Naive thymus-derived CD4-positive, alpha-beta T cell (primary cell): ENCODE measurements at regions not wholly inside any gene's neighbourhood (a gene's known extent, or its start where the extent isn't known, plus 50 kb on each side); places are given as distances from the start of the nearest gene placed in this dataset.
"Not testable (repeated sequence)": the region's sequence is repeated elsewhere in the genome, so short reads cannot be mapped to it uniquely, and the experiment has no call there.

Experiments used
- ATAC-seq: fragments of 150-1000 bp; cut with Tn5 transposase; 2 replicates; pipeline ENCODE4 v1.10.0; 2021; ENCODE audit warnings: mild to moderate bottlenecking, moderate library complexity
- CTCF ChIA-PET: fragments of 350-600 bp; sonication (Branson Sonifier 250); formaldehyde crosslinking; loops from one replicate; lab custom pipeline; 2021; ENCODE audit warnings: antibody characterized with exemption; lab: Charles Lee
- POLR2A ChIA-PET: fragments of 350-600 bp; sonication (Branson Sonifier 250); formaldehyde crosslinking; loops from one replicate; lab custom pipeline; 2021; ENCODE audit warnings: antibody characterized with exemption, inconsistent platforms; lab: Charles Lee
- DNase-seq, 9 donors: peaks; one replicate each; pipeline versions ENCODE4 v3.0.0 to v3.0.0-alpha.2; 2020 to 2022; ENCODE audit warnings: mixed read lengths in 1 of 9
- H3K27ac ChIP-seq: one replicate; pipeline ENCODE4 v1.7.0; 2013; ENCODE audit warnings: mild to moderate bottlenecking, low read depth, low read length, moderate library complexity
- H3K27me3 ChIP-seq, 2 donors: one replicate each; pipeline ENCODE4 v1.7.0; 2013; ENCODE audit warnings: low read length in 2 of 2, mild to moderate bottlenecking in 2 of 2, moderate library complexity in 2 of 2; ENCODE audit not compliant: control insufficient read depth in 2 of 2, insufficient read depth in 2 of 2
- H3K36me3 ChIP-seq, 3 experiments: 1 replicate in 2 of 3; 2 replicates in 1 of 3; pipeline ENCODE4 v1.7.0; 2013; ENCODE audit warnings: low read length in 3 of 3, mild to moderate bottlenecking in 3 of 3, moderate library complexity in 1 of 3; ENCODE audit not compliant: insufficient read depth in 3 of 3, control insufficient read depth in 2 of 3
- H3K4me1 ChIP-seq, 2 donors: one replicate each; pipeline ENCODE4 v1.7.0; 2013; ENCODE audit warnings: low read length in 2 of 2, mild to moderate bottlenecking in 2 of 2, moderate library complexity in 1 of 2; ENCODE audit not compliant: control insufficient read depth in 2 of 2, insufficient read depth in 2 of 2
- H3K4me3 ChIP-seq: 2 replicates; pipeline ENCODE4 v1.7.0; 2013; ENCODE audit warnings: mild to moderate bottlenecking, low read length
- H3K9me3 ChIP-seq, 3 experiments: 1 replicate in 2 of 3; 2 replicates in 1 of 3; pipeline ENCODE4 v1.7.0; 2013; ENCODE audit warnings: low read length in 3 of 3; ENCODE audit not compliant: control insufficient read depth in 2 of 3
- H3K27ac Mint-ChIP-seq, 9 donors: one replicate each; pipeline ENCODE4 v1.8.0; 2020 to 2022; ENCODE audit warnings: mixed read lengths in 9 of 9, mild to moderate bottlenecking in 8 of 9, moderate library complexity in 5 of 9, inconsistent platforms in 2 of 9
- H3K27me3 Mint-ChIP-seq, 5 donors: one replicate each; pipeline ENCODE4 v1.8.0; 2021 to 2022; ENCODE audit warnings: mixed read lengths in 5 of 5, mild to moderate bottlenecking in 1 of 5
- H3K36me3 Mint-ChIP-seq, 5 donors: one replicate each; pipeline ENCODE4 v1.8.0; 2020 to 2022; ENCODE audit warnings: mixed read lengths in 5 of 5, mild to moderate bottlenecking in 3 of 5, inconsistent platforms in 1 of 5
- H3K4me1 Mint-ChIP-seq, 7 donors: one replicate each; pipeline ENCODE4 v1.8.0; 2020 to 2022; ENCODE audit warnings: mixed read lengths in 7 of 7, mild to moderate bottlenecking in 3 of 7, inconsistent platforms in 1 of 7
- H3K4me3 Mint-ChIP-seq, 10 donors: one replicate each; pipeline ENCODE4 v1.8.0; 2020 to 2022; ENCODE audit warnings: mild to moderate bottlenecking in 10 of 10, mixed read lengths in 10 of 10, moderate library complexity in 6 of 10, inconsistent platforms in 2 of 10
- H3K9me3 Mint-ChIP-seq, 11 donors: one replicate each; pipeline ENCODE4 v1.8.0; 2020 to 2022; ENCODE audit warnings: mixed read lengths in 11 of 11, mild to moderate bottlenecking in 4 of 11, inconsistent platforms in 1 of 11, moderate library complexity in 1 of 11
- intact Hi-C, 2 donors: fragments of 100-400 bp; cut with micrococcal nuclease; formaldehyde crosslinking; loops; one replicate each; pipeline ENCODE4 v1.15.1; 2023

- H3K27ac Mint-ChIP-seq, H3K4me1 ChIP-seq, H3K4me1 Mint-ChIP-seq, POLR2A ChIA-PET, H3K9me3 ChIP-seq, H3K4me3 ChIP-seq, H3K27me3 ChIP-seq, intact Hi-C loops, DNase-seq, H3K27ac ChIP-seq, H3K4me3 Mint-ChIP-seq, H3K27me3 Mint-ChIP-seq, CTCF ChIA-PET, ATAC-seq, H3K36me3 ChIP-seq, H3K36me3 Mint-ChIP-seq: not testable (repeated sequence)
- H3K9me3 Mint-ChIP-seq: peaks cover 0 to 35% (median 2%) of the 10 kb centered on the region in 11 donors
Measured at GRCh38 chr13:83101574-83102247, 780.6 kb downstream of the SLITRK1 start.

GRCh38 chr13:83100237-83100636, 782.0 kb downstream of the SLITRK1 start:
- Histone ChIP-seq H3K9me3 (no peaks in the 10 kb centered on the region), H3K27ac (no peak overlapping the region), H3K4me3 (no peak overlapping the region), H3K27me3 (no peaks in the 10 kb centered on the region), H3K36me3 (no peaks in the 10 kb centered on the region), H3K4me1 (no peaks in the 10 kb centered on the region)
- ChIA-PET POLR2A (no interaction called here), CTCF (no interaction called here)
- DNase-seq: no peak
- peaks cover 0 to 3% (median 0%) of the 10 kb centered on the region in 7 donors for H3K4me1 Mint-ChIP-seq
- ATAC-seq: no peak
- H3K4me3 Mint-ChIP-seq: no peak overlapping the region
- no peaks in the 10 kb centered on the region for H3K36me3 Mint-ChIP-seq
- H3K27me3 Mint-ChIP-seq: no peaks in the 10 kb centered on the region
- H3K27ac Mint-ChIP-seq: no peak overlapping the region
- intact Hi-C loops: no loop called here
- peaks cover 0 to 34% (median 2%) of the 10 kb centered on the region in 11 donors for H3K9me3 Mint-ChIP-seq

GRCh38 chr13:83088858-83089257, 793.4 kb downstream of the SLITRK1 start:
- H3K9me3 Mint-ChIP-seq: peaks cover 1 to 25% (median 8%) of the 10 kb centered on the region in 11 donors

DNA sequence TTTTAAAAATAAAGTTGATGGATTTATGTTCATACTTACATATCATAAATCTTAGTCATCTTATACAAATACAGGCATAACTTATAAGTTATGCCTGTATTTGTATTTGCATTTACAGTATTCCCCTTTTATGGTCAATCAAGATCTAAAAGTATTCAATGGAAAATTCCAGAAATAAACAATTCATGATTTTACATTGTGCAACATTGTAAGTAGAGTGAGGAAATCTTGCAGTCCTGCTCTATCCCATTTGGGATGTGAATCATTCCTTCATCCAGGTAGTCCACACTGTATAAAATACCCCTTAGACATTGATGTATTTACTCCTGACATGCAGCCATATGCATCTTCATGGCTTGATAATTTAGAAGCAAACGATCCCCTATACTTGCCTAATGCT, 795.3 kb downstream of the SLITRK1 start:
- Histone ChIP-seq H3K27ac (no peak overlapping the region), H3K36me3 (no peaks in the 10 kb centered on the region), H3K4me1 (no peaks in the 10 kb centered on the region), H3K9me3 (no peaks in the 10 kb centered on the region), H3K27me3 (no peaks in the 10 kb centered on the region), H3K4me3 (no peak overlapping the region)
- peaks cover 0 to 4% (median 0%) of the 10 kb centered on the region in 5 donors for H3K36me3 Mint-ChIP-seq
- H3K27me3 Mint-ChIP-seq: no peaks in the 10 kb centered on the region
- DNase-seq (no peak), ATAC-seq (no peak)
- ChIA-PET POLR2A (no interaction called here), CTCF (interaction anchor here (0.6 kb wide), 1 partner anchor 1864 kb away, joined by 5 read pairs; no protein-coding TSS in a partner anchor)
- no peak overlapping the region for H3K4me3 Mint-ChIP-seq
- no peak overlapping the region for H3K27ac Mint-ChIP-seq
- H3K4me1 Mint-ChIP-seq: no peaks in the 10 kb centered on the region
- peaks cover 3 to 29% (median 10%) of the 10 kb centered on the region in 11 donors for H3K9me3 Mint-ChIP-seq
- intact Hi-C loops: no loop called here

More at GRCh38 chr13:83088858-83089257, 793.4 kb downstream of the SLITRK1 start:
- no peaks in the 10 kb centered on the region for H3K36me3 ChIP-seq
- Mint-ChIP-seq H3K4me1 (no peaks in the 10 kb centered on the region), H3K4me3 (no peak overlapping the region), H3K27ac (no peak overlapping the region), H3K36me3 (peaks cover 0 to 4% (median 0%) of the 10 kb centered on the region in 5 donors), H3K27me3 (no peaks in the 10 kb centered on the region)
- H3K27ac ChIP-seq: no peak overlapping the region
- no peaks in the 10 kb centered on the region for H3K9me3 ChIP-seq
- no peaks in the 10 kb centered on the region for H3K4me1 ChIP-seq
- ChIA-PET CTCF (no interaction called here), POLR2A (no interaction called here)
- intact Hi-C loops: no loop called here
- ATAC-seq (no peak), DNase-seq (no peak)
- H3K27me3 ChIP-seq: no peaks in the 10 kb centered on the region
- no peak overlapping the region for H3K4me3 ChIP-seq

- POLR2A ChIA-PET: no interaction called here
- H3K4me3 ChIP-seq: no peak overlapping the region
- no peaks in the 10 kb centered on the region for H3K9me3 ChIP-seq
- Mint-ChIP-seq H3K4me1 (no peaks in the 10 kb centered on the region), H3K27me3 (no peaks in the 10 kb centered on the region), H3K36me3 (peaks cover 0 to 4% (median 0%) of the 10 kb centered on the region in 5 donors), H3K9me3 (peaks cover 3 to 31% (median 10%) of the 10 kb centered on the region in 11 donors), H3K4me3 (no peak overlapping the region), H3K27ac (no peak overlapping the region)
- H3K36me3 ChIP-seq: no peaks in the 10 kb centered on the region
- H3K27ac ChIP-seq: no peak overlapping the region
- CTCF ChIA-PET: no interaction called here
- intact Hi-C loops: no loop called here
- DNase-seq: no peak
- no peaks in the 10 kb centered on the region for H3K27me3 ChIP-seq
- no peaks in the 10 kb centered on the region for H3K4me1 ChIP-seq
- ATAC-seq: no peak
Measured at GRCh38 chr13:83086088-83086487, 796.2 kb downstream of the SLITRK1 start.

DNA sequence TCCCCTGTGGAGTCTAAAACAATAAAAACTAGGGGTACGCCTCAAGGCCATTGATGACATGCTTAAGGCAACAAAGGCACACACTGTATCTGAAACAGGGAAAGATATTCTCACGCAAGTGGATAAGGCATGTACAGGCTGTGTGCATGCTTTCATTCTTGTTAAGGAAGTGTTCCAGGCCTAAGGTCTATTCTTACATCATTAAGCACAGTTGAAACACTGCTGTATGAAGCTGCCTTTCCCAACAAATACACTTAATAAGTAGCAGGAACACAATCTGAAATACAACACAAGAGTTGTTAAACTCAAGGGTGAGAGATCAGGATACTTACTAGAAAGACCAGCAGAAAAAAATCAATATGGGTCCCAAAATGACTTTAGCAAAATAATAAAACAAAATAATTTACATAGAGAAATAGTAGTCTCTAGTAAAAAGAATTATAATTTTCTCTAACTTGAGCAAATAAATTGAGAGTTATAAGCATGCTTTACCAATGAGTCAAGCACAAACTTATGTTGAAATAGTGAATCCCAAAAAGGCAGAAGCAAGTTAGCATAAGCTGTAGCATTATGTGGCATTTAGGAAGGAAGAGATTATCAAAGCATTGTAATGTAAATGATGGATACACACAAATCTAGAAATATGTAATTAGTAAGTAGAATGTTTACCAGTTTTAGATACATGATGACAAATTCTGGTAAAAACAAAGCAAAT, 796.9 kb downstream of the SLITRK1 start:
- Mint-ChIP-seq H3K4me1 (no peaks in the 10 kb centered on the region), H3K27ac (no peak overlapping the region), H3K4me3 (no peak overlapping the region), H3K9me3 (peaks cover 0 to 34% (median 5%) of the 10 kb centered on the region in 11 donors), H3K27me3 (no peaks in the 10 kb centered on the region), H3K36me3 (peaks cover 0 to 4% (median 0%) of the 10 kb centered on the region in 5 donors)
- no peak overlapping the region for H3K27ac ChIP-seq
- ATAC-seq (no peak), DNase-seq (no peak)
- H3K4me3 ChIP-seq: no peak overlapping the region
- ChIA-PET CTCF (interaction anchor here (0.6 kb wide), 1 partner anchor 60 kb away, joined by 4 read pairs; no protein-coding TSS in a partner anchor), POLR2A (no interaction called here)
- H3K27me3 ChIP-seq: no peaks in the 10 kb centered on the region
- H3K4me1 ChIP-seq: no peaks in the 10 kb centered on the region
- intact Hi-C loops: no loop called here
- H3K36me3 ChIP-seq: no peaks in the 10 kb centered on the region
- H3K9me3 ChIP-seq: no peaks in the 10 kb centered on the region
